Activated T-helper 1 cell treated with anti-CD3 and anti-CD28 coated beads, Interleukin-12 subunit alpha, Interleukin-12 subunit beta, Interleukin-2, Interleukin-4 antibody, amounts not matched to agents 30 ng/mL and 10 ng/mL and 1 ng/mL, durations not matched to agents 14 hours and 24 hours and 36 hours (primary cell): ENCODE measurements at regions not wholly inside any gene's neighbourhood (a gene's known extent, or its start where the extent isn't known, plus 50 kb on each side); places are given as distances from the start of the nearest gene placed in this dataset.

ENCODE experiments used
- DNase-seq: peaks from one replicate; pipeline ENCODE4 v3.0.0; 2021; ENCODE audit warnings: low spot score
- H3K27ac Mint-ChIP-seq: one replicate; pipeline ENCODE4 v1.8.0; 2021; ENCODE audit warnings: mild to moderate bottlenecking, mixed read lengths
- H3K27me3 Mint-ChIP-seq: one replicate; pipeline ENCODE4 v1.8.0; 2022; ENCODE audit warnings: mild to moderate bottlenecking, moderate library complexity, mixed read lengths; ENCODE audit not compliant: insufficient read depth
- H3K36me3 Mint-ChIP-seq: one replicate; pipeline ENCODE4 v1.8.0; 2021; ENCODE audit warnings: low read depth, mixed read lengths
- H3K4me1 Mint-ChIP-seq: one replicate; pipeline ENCODE4 v1.8.0; 2021; ENCODE audit warnings: low read depth, mixed read lengths
- H3K4me3 Mint-ChIP-seq: one replicate; pipeline ENCODE4 v1.8.0; 2021; ENCODE audit warnings: mild to moderate bottlenecking, moderate library complexity, mixed read lengths
- H3K9me3 Mint-ChIP-seq: one replicate; pipeline ENCODE4 v1.8.0; 2021; ENCODE audit warnings: mixed read lengths
- intact Hi-C: fragments of 100-400 bp; cut with micrococcal nuclease; formaldehyde crosslinking; loops from one replicate; pipeline ENCODE4 v1.15.1; 2024

- intact Hi-C loops, result no loop called here
- Mint-ChIP-seq H3K9me3 (no peaks in the 10 kb centered on the region), H3K4me3 (no peak overlapping the region), H3K36me3 (peaks cover 24% of the 10 kb centered on the region), H3K27me3 (no peaks in the 10 kb centered on the region), H3K4me1 (peaks cover 34% of the 10 kb centered on the region), H3K27ac (no peak overlapping the region)
- no peak for DNase-seq
These were observed 85.9 kb upstream of the FOXN3 start for GRCh38 chr14:89502966-89503365.

GRCh38 chr14:89501381-89501780 is 84.3 kb upstream of the FOXN3 start:
- no peak overlapping the region for H3K27ac Mint-ChIP-seq
- intact Hi-C loops, result no loop called here
- H3K36me3 Mint-ChIP-seq, result peaks cover 26% of the 10 kb centered on the region

GRCh38 chr14:89500303-89500702 is 83.3 kb upstream of the FOXN3 start:
- intact Hi-C loops, result no loop called here
- H3K27me3 Mint-ChIP-seq, result no peaks in the 10 kb centered on the region
- H3K27ac Mint-ChIP-seq, result no peak overlapping the region
- no peak for DNase-seq
- H3K36me3 Mint-ChIP-seq, result peaks cover 26% of the 10 kb centered on the region
- no peak overlapping the region for H3K4me3 Mint-ChIP-seq
- H3K9me3 Mint-ChIP-seq, result no peaks in the 10 kb centered on the region
- H3K4me1 Mint-ChIP-seq, result peaks cover 20% of the 10 kb centered on the region

More at GRCh38 chr14:89501381-89501780, 84.3 kb upstream of the FOXN3 start:
- Mint-ChIP-seq H3K4me3 (no peak overlapping the region), H3K4me1 (peaks cover 20% of the 10 kb centered on the region), H3K9me3 (no peaks in the 10 kb centered on the region), H3K27me3 (no peaks in the 10 kb centered on the region)
- DNase-seq, result no peak

GRCh38 chr14:89498878-89499277 is 81.8 kb upstream of the FOXN3 start:
- intact Hi-C loops, result no loop called here
- Mint-ChIP-seq H3K36me3 (peaks cover 18% of the 10 kb centered on the region), H3K27ac (no peak overlapping the region), H3K4me1 (peaks cover 6% of the 10 kb centered on the region), H3K9me3 (no peaks in the 10 kb centered on the region), H3K27me3 (no peaks in the 10 kb centered on the region), H3K4me3 (no peak overlapping the region)
- no peak for DNase-seq

- Mint-ChIP-seq H3K4me3 (no peak overlapping the region), H3K4me1 (no peaks in the 10 kb centered on the region), H3K9me3 (no peaks in the 10 kb centered on the region), H3K27me3 (no peaks in the 10 kb centered on the region), H3K36me3 (peaks cover 6% of the 10 kb centered on the region), H3K27ac (no peak overlapping the region)
- DNase-seq, result no peak
- intact Hi-C loops, result no loop called here
These were observed 78.7 kb upstream of the FOXN3 start for GRCh38 chr14:89495718-89496117.

- no peak overlapping the region for H3K4me3 Mint-ChIP-seq
- peaks cover 3% of the 10 kb centered on the region for H3K36me3 Mint-ChIP-seq
- H3K4me1 Mint-ChIP-seq, result no peaks in the 10 kb centered on the region
- no peak overlapping the region for H3K27ac Mint-ChIP-seq
- H3K9me3 Mint-ChIP-seq, result no peaks in the 10 kb centered on the region
- no peak for DNase-seq
- no peaks in the 10 kb centered on the region for H3K27me3 Mint-ChIP-seq
- intact Hi-C loops, result no loop called here
These were observed 77.0 kb upstream of the FOXN3 start for GRCh38 chr14:89493877-89494634.

- H3K36me3 Mint-ChIP-seq, result peaks cover 2% of the 10 kb centered on the region
- intact Hi-C loops, result no loop called here
- H3K9me3 Mint-ChIP-seq, result no peaks in the 10 kb centered on the region
- H3K27me3 Mint-ChIP-seq, result no peaks in the 10 kb centered on the region
- H3K4me1 Mint-ChIP-seq, result no peaks in the 10 kb centered on the region
- no peak for DNase-seq
- H3K27ac Mint-ChIP-seq, result no peak overlapping the region
- no peak overlapping the region for H3K4me3 Mint-ChIP-seq
These were observed 76.4 kb upstream of the FOXN3 start for GRCh38 chr14:89493406-89493805.

- no peak overlapping the region for H3K27ac Mint-ChIP-seq
- DNase-seq, result no peak
These were observed 74.8 kb upstream of the FOXN3 start for GRCh38 chr14:89491711-89492381.

GRCh38 chr14:89490466-89490865 is 73.4 kb upstream of the FOXN3 start:
- Mint-ChIP-seq H3K4me1 (peaks cover 9% of the 10 kb centered on the region), H3K9me3 (peaks cover 6% of the 10 kb centered on the region), H3K27me3 (no peaks in the 10 kb centered on the region), H3K36me3 (peaks cover 11% of the 10 kb centered on the region), H3K4me3 (no peak overlapping the region), H3K27ac (no peak overlapping the region)
- intact Hi-C loops, result no loop called here
- DNase-seq, result no peak

More at GRCh38 chr14:89491711-89492381, 74.8 kb upstream of the FOXN3 start:
- Mint-ChIP-seq H3K4me1 (no peaks in the 10 kb centered on the region), H3K9me3 (no peaks in the 10 kb centered on the region), H3K27me3 (no peaks in the 10 kb centered on the region), H3K36me3 (no peaks in the 10 kb centered on the region), H3K4me3 (no peak overlapping the region)
- intact Hi-C loops, result no loop called here

- DNase-seq, result no peak
- no peak overlapping the region for H3K4me3 Mint-ChIP-seq
- peaks cover 14% of the 10 kb centered on the region for H3K4me1 Mint-ChIP-seq
- peaks cover 13% of the 10 kb centered on the region for H3K36me3 Mint-ChIP-seq
- peaks cover 6% of the 10 kb centered on the region for H3K9me3 Mint-ChIP-seq
- no peak overlapping the region for H3K27ac Mint-ChIP-seq
- H3K27me3 Mint-ChIP-seq, result no peaks in the 10 kb centered on the region
- intact Hi-C loops, result no loop called here
These were observed 72.9 kb upstream of the FOXN3 start for GRCh38 chr14:89489761-89490437.

- DNase-seq, result no peak
- peaks cover 14% of the 10 kb centered on the region for H3K4me1 Mint-ChIP-seq
- no peak overlapping the region for H3K27ac Mint-ChIP-seq
- no peak overlapping the region for H3K4me3 Mint-ChIP-seq
- intact Hi-C loops, result no loop called here
- peaks cover 9% of the 10 kb centered on the region for H3K9me3 Mint-ChIP-seq
- peaks cover 21% of the 10 kb centered on the region for H3K36me3 Mint-ChIP-seq
- H3K27me3 Mint-ChIP-seq, result no peaks in the 10 kb centered on the region
These were observed 69.9 kb upstream of the FOXN3 start for GRCh38 chr14:89486961-89487360.

GRCh38 chr14:89486505-89486904 is 69.5 kb upstream of the FOXN3 start:
- Mint-ChIP-seq H3K27ac (no peak overlapping the region), H3K4me3 (no peak overlapping the region), H3K9me3 (peaks cover 9% of the 10 kb centered on the region), H3K4me1 (peaks cover 14% of the 10 kb centered on the region), H3K27me3 (no peaks in the 10 kb centered on the region), H3K36me3 (peaks cover 21% of the 10 kb centered on the region)
- DNase-seq, result no peak
- intact Hi-C loops, result no loop called here

- intact Hi-C loops, result no loop called here
- peaks cover 9% of the 10 kb centered on the region for H3K9me3 Mint-ChIP-seq
- H3K36me3 Mint-ChIP-seq, result peaks cover 21% of the 10 kb centered on the region
- no peak for DNase-seq
- H3K4me3 Mint-ChIP-seq, result no peak overlapping the region
- H3K4me1 Mint-ChIP-seq, result peaks cover 14% of the 10 kb centered on the region
- H3K27me3 Mint-ChIP-seq, result no peaks in the 10 kb centered on the region
- H3K27ac Mint-ChIP-seq, result no peak overlapping the region
These were observed 68.2 kb upstream of the FOXN3 start for GRCh38 chr14:89485264-89485663.
